Hepatocyte (in vitro differentiated cells): ENCODE measurements at regions not wholly inside any gene's neighbourhood (a gene's known extent, or its start where the extent isn't known, plus 50 kb on each side); places are given as distances from the start of the nearest gene placed in this dataset.

Source experiments
- DNase-seq: peaks from one replicate; pipeline ENCODE4 v3.0.0-alpha.2; 2016; ENCODE audit warnings: low spot score
- H2AFZ ChIP-seq: fragments of 200-600 bp; sonication (generic); 2 replicates; pipeline ENCODE4 v1.6.0; 2016; ENCODE audit warnings: antibody characterized with exemption, mild to moderate bottlenecking
- H3K27ac ChIP-seq: fragments of 200-600 bp; sonication (generic); 2 replicates; pipeline ENCODE4 v1.5.1; 2016; ENCODE audit warnings: mild to moderate bottlenecking
- H3K27me3 ChIP-seq: fragments of 200-600 bp; sonication (generic); 2 replicates; pipeline ENCODE4 v1.6.1; 2016
- H3K36me3 ChIP-seq: fragments of 200-600 bp; sonication (generic); replicated peaks from 2 replicates; pipeline ENCODE4 v1.5.1; 2016; ENCODE audit warnings: low read depth; ENCODE audit not compliant: insufficient read depth
- H3K4me1 ChIP-seq: fragments of 200-600 bp; sonication (generic); 2 replicates; pipeline ENCODE4 v1.5.1; 2016; ENCODE audit warnings: mild to moderate bottlenecking, moderate library complexity; ENCODE audit not compliant: insufficient read depth
- H3K4me2 ChIP-seq: fragments of 200-600 bp; sonication (generic); 2 replicates; pipeline ENCODE4 v1.6.0; 2016
- H3K4me3 ChIP-seq: fragments of 200-600 bp; sonication (generic); 2 replicates; pipeline ENCODE4 v1.5.1; 2016; ENCODE audit warnings: mild to moderate bottlenecking
- H3K79me2 ChIP-seq: fragments of 200-600 bp; sonication (generic); 2 replicates; pipeline ENCODE4 v1.6.0; 2017; ENCODE audit warnings: mild to moderate bottlenecking
- H3K9me2 ChIP-seq: fragments of 200-600 bp; sonication (generic); replicated peaks from 2 replicates; pipeline ENCODE4 v1.6.0; 2017; ENCODE audit warnings: mild to moderate bottlenecking; ENCODE audit not compliant: insufficient read depth
- H3K9me3 ChIP-seq: fragments of 200-600 bp; sonication (generic); 2 replicates; pipeline ENCODE4 v1.5.1; 2016; ENCODE audit warnings: low read depth, mild to moderate bottlenecking
- H4K20me1 ChIP-seq: fragments of 200-600 bp; sonication (generic); 2 replicates; pipeline ENCODE4 v1.6.0; 2016; ENCODE audit warnings: mild to moderate bottlenecking; ENCODE audit not compliant: insufficient read depth, poor library complexity, severe bottlenecking
- CTCF ChIP-seq: fragments of 200-600 bp; sonication (generic); IDR thresholded peaks from 2 replicates; pipeline ENCODE4 v1.5.1; 2016; ENCODE audit warnings: antibody characterized with exemption, mild to moderate bottlenecking; ENCODE audit not compliant: poor library complexity
- EZH2 ChIP-seq: fragments of 200-600 bp; sonication (generic); IDR thresholded peaks from 2 replicates; pipeline ENCODE4 v1.6.1; 2016; ENCODE audit warnings: antibody characterized with exemption, mild to moderate bottlenecking, borderline replicate concordance
- EZH2phosphoT487 ChIP-seq: fragments of 200-600 bp; sonication (generic); IDR thresholded peaks from one replicate; pipeline ENCODE4 v1.6.1; 2018; ENCODE audit warnings: antibody characterized with exemption, mild to moderate bottlenecking, low read depth, moderate library complexity; ENCODE audit not compliant: unreplicated experiment, severe bottlenecking
- WGBS: methylation state at CpG from one replicate; pipeline ENCODE4 v1.1.6; 2016; ENCODE audit warnings: low lambda C conversion rate; ENCODE audit errors: missing lambda C conversion rate; 5-methylcytosine and 5-hydroxymethylcytosine counted together

- peaks cover 4% of the 10 kb centered on the region for H3K27me3 ChIP-seq
- TF ChIP-seq EZH2 (no peak), CTCF (no peak), EZH2phosphoT487 (no peak)
- H3K4me3 ChIP-seq, result no peak overlapping the region
- H3K9me3 ChIP-seq, result no peaks in the 10 kb centered on the region
- no peak for DNase-seq
- no peak overlapping the region for H3K4me2 ChIP-seq
- H3K27ac ChIP-seq, result no peak overlapping the region
- 77% methylated on average over 1 of the region's 1 CpG for WGBS
- no peaks in the 10 kb centered on the region for H3K9me2 ChIP-seq
- no peaks in the 10 kb centered on the region for H3K4me1 ChIP-seq
- H4K20me1 ChIP-seq, result no peaks in the 10 kb centered on the region
- H2AFZ ChIP-seq, result no peak overlapping the region
- H3K36me3 ChIP-seq, result no peaks in the 10 kb centered on the region
- no peaks in the 10 kb centered on the region for H3K79me2 ChIP-seq
Observed at GRCh38 chr3:10555263-10555662, 49.9 kb upstream of the ATP2B2 start.

GRCh38 chr3:10556312-10556711, 50.9 kb upstream of the ATP2B2 start:
- Histone ChIP-seq H4K20me1 (no peaks in the 10 kb centered on the region), H3K4me1 (no peaks in the 10 kb centered on the region), H3K36me3 (no peaks in the 10 kb centered on the region), H3K27me3 (peaks cover 4% of the 10 kb centered on the region), H3K4me3 (no peak overlapping the region), H2AFZ (no peak overlapping the region), H3K27ac (no peak overlapping the region), H3K9me2 (no peaks in the 10 kb centered on the region), H3K9me3 (no peaks in the 10 kb centered on the region), H3K79me2 (no peaks in the 10 kb centered on the region), H3K4me2 (no peak overlapping the region)
- no peak for DNase-seq
- 76% methylated on average over 7 of the region's 7 CpGs for WGBS
- TF ChIP-seq EZH2phosphoT487, result no peak
- no peak for TF ChIP-seq CTCF
- TF ChIP-seq EZH2, result no peak

GRCh38 chr3:10557250-10557649, 51.9 kb upstream of the ATP2B2 start:
- TF ChIP-seq CTCF (no peak), EZH2 (no peak), EZH2phosphoT487 (no peak)
- Histone ChIP-seq H3K36me3 (no peaks in the 10 kb centered on the region), H3K9me2 (no peaks in the 10 kb centered on the region), H3K4me1 (no peaks in the 10 kb centered on the region), H3K27me3 (peaks cover 10% of the 10 kb centered on the region), H3K4me2 (no peak overlapping the region), H3K27ac (no peak overlapping the region), H3K4me3 (no peak overlapping the region), H3K9me3 (no peaks in the 10 kb centered on the region), H4K20me1 (no peaks in the 10 kb centered on the region), H2AFZ (no peak overlapping the region), H3K79me2 (no peaks in the 10 kb centered on the region)
- no peak for DNase-seq
- WGBS, result 84% methylated on average over 7 of the region's 7 CpGs
